ENCODE measurements at regions not wholly inside any gene's neighbourhood (a gene's known extent, or its start where the extent isn't known, plus 50 kb on each side); places are given as distances from the start of the nearest gene placed in this dataset.

DNA sequence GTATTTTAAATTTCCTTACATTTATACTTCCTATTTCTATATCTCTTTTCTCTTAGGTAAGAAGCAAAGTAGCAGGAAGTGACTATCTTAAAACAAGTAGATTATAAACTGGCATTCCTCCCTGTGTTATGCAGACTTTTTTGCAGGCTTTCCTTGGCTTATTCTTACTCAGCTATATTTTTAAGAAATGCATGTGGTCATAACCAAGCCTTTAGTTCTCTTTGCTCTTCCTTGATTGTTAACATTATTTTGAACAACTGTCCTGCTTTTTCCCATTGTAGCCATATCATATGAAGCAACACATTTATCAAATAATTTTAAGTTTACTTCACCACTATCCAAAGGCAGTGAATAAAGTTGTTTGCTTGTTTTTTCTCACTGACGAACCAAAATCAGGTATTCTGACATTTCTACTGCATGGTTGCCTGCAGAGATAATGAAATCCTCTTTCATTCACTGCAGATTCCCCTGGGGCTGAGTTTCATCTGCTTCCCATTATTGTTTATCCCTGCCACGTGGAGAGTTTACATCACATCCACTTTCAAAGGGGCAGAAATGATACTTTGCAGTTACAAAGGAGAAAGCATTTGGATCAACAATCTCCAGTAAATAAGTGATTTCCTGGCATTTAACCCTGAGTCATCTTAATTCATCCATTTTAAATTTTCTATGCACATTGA, 389.9 kb upstream of the SEMA3C start:
- no peaks in the 10 kb centered on the region for H3K36me3 Mint-ChIP-seq
- peaks cover 10% of the 10 kb centered on the region for H3K9me3 Mint-ChIP-seq
- no peak overlapping the region for H3K27ac Mint-ChIP-seq
- no peaks in the 10 kb centered on the region for H3K27me3 Mint-ChIP-seq
- H3K4me1 Mint-ChIP-seq (ENCODE audit: unreplicated experiment): peaks cover 6% of the 10 kb centered on the region
- TF ChIP-seq, protein P1, sequence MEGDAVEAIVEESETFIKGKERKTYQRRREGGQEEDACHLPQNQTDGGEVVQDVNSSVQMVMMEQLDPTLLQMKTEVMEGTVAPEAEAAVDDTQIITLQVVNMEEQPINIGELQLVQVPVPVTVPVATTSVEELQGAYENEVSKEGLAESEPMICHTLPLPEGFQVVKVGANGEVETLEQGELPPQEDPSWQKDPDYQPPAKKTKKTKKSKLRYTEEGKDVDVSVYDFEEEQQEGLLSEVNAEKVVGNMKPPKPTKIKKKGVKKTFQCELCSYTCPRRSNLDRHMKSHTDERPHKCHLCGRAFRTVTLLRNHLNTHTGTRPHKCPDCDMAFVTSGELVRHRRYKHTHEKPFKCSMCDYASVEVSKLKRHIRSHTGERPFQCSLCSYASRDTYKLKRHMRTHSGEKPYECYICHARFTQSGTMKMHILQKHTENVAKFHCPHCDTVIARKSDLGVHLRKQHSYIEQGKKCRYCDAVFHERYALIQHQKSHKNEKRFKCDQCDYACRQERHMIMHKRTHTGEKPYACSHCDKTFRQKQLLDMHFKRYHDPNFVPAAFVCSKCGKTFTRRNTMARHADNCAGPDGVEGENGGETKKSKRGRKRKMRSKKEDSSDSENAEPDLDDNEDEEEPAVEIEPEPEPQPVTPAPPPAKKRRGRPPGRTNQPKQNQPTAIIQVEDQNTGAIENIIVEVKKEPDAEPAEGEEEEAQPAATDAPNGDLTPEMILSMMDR (conservative IDR thresholded peaks at IDR 0.05): no peak
- DNase-seq (ENCODE audit: extremely low spot score, unreplicated experiment): no peak
- H3K4me3 Mint-ChIP-seq: no peak overlapping the region

DNA sequence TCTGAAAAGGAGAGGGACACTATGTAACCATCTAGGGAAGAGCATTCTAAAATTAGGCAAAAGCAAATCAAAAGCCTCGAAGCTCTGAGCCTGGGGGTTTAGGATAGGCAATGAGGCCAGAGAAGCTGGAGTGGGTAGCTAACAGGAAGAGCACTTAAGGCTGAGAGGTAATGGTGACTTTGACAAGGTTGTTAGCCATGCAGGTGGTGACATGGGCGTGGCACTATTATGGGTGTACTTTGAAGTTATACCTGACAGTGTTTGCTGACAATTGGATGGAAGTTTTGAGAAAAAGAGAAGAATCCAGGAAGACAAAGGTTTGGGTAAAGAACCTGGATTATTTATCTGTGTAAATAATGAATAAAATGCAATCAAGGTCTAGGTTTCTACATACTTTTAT, 383.0 kb upstream of the SEMA3C start:
- Mint-ChIP-seq H3K27me3 (no peaks in the 10 kb centered on the region), H3K27ac (no peak overlapping the region), H3K36me3 (no peaks in the 10 kb centered on the region), H3K4me1 (ENCODE audit: unreplicated experiment) (peaks cover 16% of the 10 kb centered on the region), H3K4me3 (no peak overlapping the region), H3K9me3 (peaks cover under 1% of the 10 kb centered on the region)
- TF ChIP-seq, protein P1 (conservative IDR thresholded peaks at IDR 0.05): no peak
- DNase-seq (ENCODE audit: extremely low spot score, unreplicated experiment): no peak

DNA sequence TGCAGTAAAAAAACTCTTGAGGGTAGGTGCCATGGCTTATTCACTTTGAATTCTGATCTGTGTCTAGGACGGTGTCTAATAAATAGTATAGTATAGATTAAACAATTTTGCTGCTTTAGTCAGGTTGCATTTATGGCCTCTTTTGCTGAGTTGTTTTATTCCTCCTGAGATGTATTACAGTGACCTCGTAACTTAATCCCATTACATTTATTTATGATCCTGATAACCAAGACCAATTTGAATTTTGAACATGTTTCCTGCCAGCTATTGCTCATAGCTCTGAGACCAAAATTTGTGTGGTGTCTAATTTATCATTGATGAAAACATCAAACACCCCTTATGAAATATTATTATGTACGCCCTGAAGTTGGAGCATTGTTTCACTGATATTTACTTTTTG, 381.9 kb upstream of the SEMA3C start:
- TF ChIP-seq, protein P1 (conservative IDR thresholded peaks at IDR 0.05): no peak
- no peak for DNase-seq (ENCODE audit: extremely low spot score, unreplicated experiment)

DNA sequence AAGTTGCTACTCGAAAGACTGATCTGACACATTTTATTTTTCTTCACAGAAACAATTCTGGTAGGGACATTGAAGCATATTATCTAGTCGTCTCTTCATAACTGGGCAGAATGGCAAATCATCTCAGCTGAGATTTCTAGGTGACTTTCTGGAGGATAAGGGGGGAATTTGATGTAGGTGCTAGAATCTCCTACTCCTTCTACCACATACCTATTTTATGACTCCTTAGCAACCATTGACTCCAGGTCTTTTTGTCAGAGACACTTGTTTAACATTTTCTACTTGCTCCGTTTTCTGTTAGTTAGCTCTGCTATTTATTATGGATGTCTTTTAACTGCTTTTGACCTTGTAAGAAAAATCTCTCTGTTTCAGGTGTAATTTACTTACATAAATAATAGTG, 380.9 kb upstream of the SEMA3C start:
- DNase-seq (ENCODE audit: extremely low spot score, unreplicated experiment): no peak
- TF ChIP-seq, protein P1 (conservative IDR thresholded peaks at IDR 0.05): no peak
- H3K4me3 Mint-ChIP-seq: no peak overlapping the region
- H3K27me3 Mint-ChIP-seq: no peaks in the 10 kb centered on the region
- peaks cover 16% of the 10 kb centered on the region for H3K4me1 Mint-ChIP-seq (ENCODE audit: unreplicated experiment)
- peaks cover 6% of the 10 kb centered on the region for H3K9me3 Mint-ChIP-seq
- no peaks in the 10 kb centered on the region for H3K36me3 Mint-ChIP-seq
- H3K27ac Mint-ChIP-seq: no peak overlapping the region

More for the DNA sequence above, 381.9 kb upstream of the SEMA3C start:
- Mint-ChIP-seq H3K4me3 (no peak overlapping the region), H3K9me3 (peaks cover 6% of the 10 kb centered on the region), H3K27ac (no peak overlapping the region), H3K27me3 (no peaks in the 10 kb centered on the region), H3K4me1 (ENCODE audit: unreplicated experiment) (peaks cover 16% of the 10 kb centered on the region), H3K36me3 (no peaks in the 10 kb centered on the region)

DNA sequence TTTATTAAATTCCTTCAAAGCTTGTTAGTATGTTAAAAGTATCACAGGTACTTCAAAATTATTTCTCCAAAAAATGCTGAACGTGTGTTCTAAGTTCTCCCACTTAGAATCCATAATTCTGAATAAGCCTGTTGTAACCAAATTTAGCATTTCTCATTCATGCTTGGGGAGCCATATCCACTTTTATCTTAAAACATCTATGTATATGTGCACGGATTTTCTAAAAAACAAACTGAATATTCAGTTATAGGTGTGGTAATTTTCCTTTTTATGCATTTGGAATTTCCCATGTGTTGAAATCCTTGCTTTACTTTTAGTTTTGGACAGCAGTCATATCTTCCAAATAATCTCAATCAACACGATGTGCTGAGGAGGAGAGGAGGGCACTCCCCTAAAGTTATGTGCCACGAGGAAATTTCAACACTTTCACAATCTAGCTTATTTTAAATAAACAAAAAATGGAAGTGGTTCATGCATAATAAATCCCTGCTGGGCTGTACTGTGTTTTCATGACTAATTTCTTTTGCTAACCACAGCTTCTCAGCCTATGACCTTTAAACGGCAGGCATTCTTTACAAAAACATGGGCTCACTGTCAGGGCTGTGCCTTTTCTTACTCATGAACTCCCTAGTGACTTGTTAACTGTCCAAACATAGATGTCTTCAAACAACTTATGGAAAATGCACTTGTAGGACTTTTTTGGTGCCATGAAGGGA, 380.3 kb upstream of the SEMA3C start:
- peaks cover 6% of the 10 kb centered on the region for H3K9me3 Mint-ChIP-seq
- peaks cover 16% of the 10 kb centered on the region for H3K4me1 Mint-ChIP-seq (ENCODE audit: unreplicated experiment)
- H3K27ac Mint-ChIP-seq: no peak overlapping the region
- no peak overlapping the region for H3K4me3 Mint-ChIP-seq
- TF ChIP-seq, protein P1 (conservative IDR thresholded peaks at IDR 0.05): no peak
- H3K27me3 Mint-ChIP-seq: no peaks in the 10 kb centered on the region
- H3K36me3 Mint-ChIP-seq: no peaks in the 10 kb centered on the region
- DNase-seq (ENCODE audit: extremely low spot score, unreplicated experiment): no peak

Data from type B pancreatic cell (in vitro differentiated cells).